ENCODE measurements at regions not wholly inside any gene's neighbourhood (a gene's known extent, or its start where the extent isn't known, plus 50 kb on each side); places are given as distances from the start of the nearest gene placed in this dataset.

- WGBS, result 78% methylated on average over 31 of the region's 31 CpGs
- peaks cover 0 to 9% (median 5%) of the 10 kb centered on the region in 4 donors for H3K9me3 ChIP-seq (ENCODE audit: control insufficient read depth in 4 of 4, low read length in 3 of 4)
- no peak overlapping the region for H3K27ac ChIP-seq (ENCODE audit: low read depth in 1 of 2, low read length in 2 of 2)
- TF ChIP-seq SP1 (IDR thresholded peaks at IDR 0.05), result no peak
- no peak overlapping the region for H3K9ac ChIP-seq (ENCODE audit: low read depth in 1 of 2, low read length in 2 of 2)
- peaks cover 0 to 5% (median 0%) of the 10 kb centered on the region in 4 donors for H3K27me3 ChIP-seq (ENCODE audit: control insufficient read depth in 4 of 4, insufficient read depth in 4 of 4, low read length in 3 of 4)
- no peaks in the 10 kb centered on the region for H3K4me1 ChIP-seq (ENCODE audit: control insufficient read depth in 4 of 4, insufficient read depth in 4 of 4, low read length in 3 of 4)
- no peak overlapping the region for H3K4me3 ChIP-seq (ENCODE audit: low read depth in 1 of 3, low read length in 3 of 3)
- no peak for DNase-seq (ENCODE audit: low spot score)
- H3K36me3 ChIP-seq (ENCODE audit: control insufficient read depth in 4 of 4, insufficient read depth in 3 of 4, low read depth in 1 of 4, low read length in 3 of 4), result no peaks in the 10 kb centered on the region
These were observed 203.1 kb upstream of the C14orf180 start for GRCh38 chr14:104376202-104377140.

GRCh38 chr14:104377256-104377655 lies 202.3 kb upstream of the C14orf180 start:
- H3K36me3 ChIP-seq (ENCODE audit: control insufficient read depth in 4 of 4, insufficient read depth in 3 of 4, low read depth in 1 of 4, low read length in 3 of 4), result no peaks in the 10 kb centered on the region
- peaks cover 0 to 5% (median 0%) of the 10 kb centered on the region in 4 donors for H3K27me3 ChIP-seq (ENCODE audit: control insufficient read depth in 4 of 4, insufficient read depth in 4 of 4, low read length in 3 of 4)
- no peaks in the 10 kb centered on the region for H3K4me1 ChIP-seq (ENCODE audit: control insufficient read depth in 4 of 4, insufficient read depth in 4 of 4, low read length in 3 of 4)
- DNase-seq (ENCODE audit: low spot score), result no peak
- H3K4me3 ChIP-seq (ENCODE audit: low read depth in 1 of 3, low read length in 3 of 3), result no peak overlapping the region
- peaks cover 0 to 9% (median 5%) of the 10 kb centered on the region in 4 donors for H3K9me3 ChIP-seq (ENCODE audit: control insufficient read depth in 4 of 4, low read length in 3 of 4)
- 82% methylated on average over 10 of the region's 10 CpGs for WGBS
- no peak overlapping the region for H3K27ac ChIP-seq (ENCODE audit: low read depth in 1 of 2, low read length in 2 of 2)
- H3K9ac ChIP-seq (ENCODE audit: low read depth in 1 of 2, low read length in 2 of 2), result no peak overlapping the region
- TF ChIP-seq REST (IDR thresholded peaks at IDR 0.05) (no peak), HNF4A (conservative IDR thresholded peaks at IDR 0.05) (no peak), GABPA (IDR thresholded peaks at IDR 0.05 in 1 of 2, conservative IDR thresholded peaks at IDR 0.05 in 1 of 2) (no peak), SP1 (IDR thresholded peaks at IDR 0.05) (no peak), JUND (IDR thresholded peaks at IDR 0.05) (no peak), HNF4G (IDR thresholded peaks at IDR 0.05) (no peak), YY1 (IDR thresholded peaks at IDR 0.05) (no peak), NR2F2 (IDR thresholded peaks at IDR 0.05) (no peak), FOXA1 (IDR thresholded peaks at IDR 0.05) (no peak), RXRA (IDR thresholded peaks at IDR 0.05) (no peak), RAD21 (IDR thresholded peaks at IDR 0.05) (no peak), CTCF (IDR thresholded peaks at IDR 0.05; ENCODE audit: low read depth, low read length, missing input control) (no peak), ATF3 (IDR thresholded peaks at IDR 0.05) (no peak), MAX (IDR thresholded peaks at IDR 0.05) (no peak), TAF1 (conservative IDR thresholded peaks at IDR 0.05) (no peak), FOXA2 (IDR thresholded peaks at IDR 0.05) (no peak), ZBTB33 (IDR thresholded peaks at IDR 0.05) (no peak), EGR1 (IDR thresholded peaks at IDR 0.05; ENCODE audit: low read depth in 2 of 2) (no peak)
